B cell (primary cell): ENCODE measurements at regions not wholly inside any gene's neighbourhood (a gene's known extent, or its start where the extent isn't known, plus 50 kb on each side); places are given as distances from the start of the nearest gene placed in this dataset.

Experiments
- EZH2 ChIP-seq: IDR thresholded peaks from 2 replicates; pipeline ENCODE4 v1.6.1; 2012; ENCODE audit warnings: borderline replicate concordance, low read depth, mild to moderate bottlenecking, moderate library complexity, low read length; ENCODE audit not compliant: insufficient read depth, poor library complexity, severe bottlenecking
- TF ChIP-seq, protein P1 (sequence below): fragments of 200-600 bp; IDR thresholded peaks from one replicate; pipeline ENCODE4 v1.8.0; 2022; ENCODE audit warnings: antibody characterized with exemption, mild to moderate bottlenecking

DNA sequence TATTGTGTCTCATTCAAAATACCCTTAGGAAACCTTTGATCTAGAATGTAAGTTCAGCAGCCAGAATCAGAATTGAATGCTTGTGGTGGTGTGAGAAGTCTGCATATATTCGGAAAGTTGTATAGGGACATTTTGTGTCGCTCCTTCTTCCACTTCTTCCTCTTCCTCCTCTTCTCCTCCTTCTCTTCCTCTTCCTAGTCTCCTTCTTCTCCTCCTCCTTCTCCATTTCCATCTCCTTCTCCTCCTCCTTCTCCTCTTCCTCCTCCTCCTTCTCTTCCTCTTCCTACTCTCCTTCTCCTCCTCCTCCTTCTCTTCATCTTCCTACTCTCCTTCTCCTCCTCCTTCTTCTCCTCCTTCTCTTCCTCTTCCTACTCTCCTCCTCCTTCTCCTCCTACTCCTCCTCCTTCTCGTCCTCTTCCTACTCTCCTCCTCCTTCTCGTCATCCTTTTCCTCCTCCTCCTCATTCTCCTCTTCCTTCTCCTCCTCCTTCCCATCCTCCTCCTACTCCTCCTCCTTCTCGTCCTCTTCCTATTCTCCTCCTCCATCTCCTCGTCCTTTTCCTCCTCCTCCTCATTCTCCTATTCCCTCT lies 749.3 kb upstream of the GOLIM4 start:
- TF ChIP-seq, protein P1, sequence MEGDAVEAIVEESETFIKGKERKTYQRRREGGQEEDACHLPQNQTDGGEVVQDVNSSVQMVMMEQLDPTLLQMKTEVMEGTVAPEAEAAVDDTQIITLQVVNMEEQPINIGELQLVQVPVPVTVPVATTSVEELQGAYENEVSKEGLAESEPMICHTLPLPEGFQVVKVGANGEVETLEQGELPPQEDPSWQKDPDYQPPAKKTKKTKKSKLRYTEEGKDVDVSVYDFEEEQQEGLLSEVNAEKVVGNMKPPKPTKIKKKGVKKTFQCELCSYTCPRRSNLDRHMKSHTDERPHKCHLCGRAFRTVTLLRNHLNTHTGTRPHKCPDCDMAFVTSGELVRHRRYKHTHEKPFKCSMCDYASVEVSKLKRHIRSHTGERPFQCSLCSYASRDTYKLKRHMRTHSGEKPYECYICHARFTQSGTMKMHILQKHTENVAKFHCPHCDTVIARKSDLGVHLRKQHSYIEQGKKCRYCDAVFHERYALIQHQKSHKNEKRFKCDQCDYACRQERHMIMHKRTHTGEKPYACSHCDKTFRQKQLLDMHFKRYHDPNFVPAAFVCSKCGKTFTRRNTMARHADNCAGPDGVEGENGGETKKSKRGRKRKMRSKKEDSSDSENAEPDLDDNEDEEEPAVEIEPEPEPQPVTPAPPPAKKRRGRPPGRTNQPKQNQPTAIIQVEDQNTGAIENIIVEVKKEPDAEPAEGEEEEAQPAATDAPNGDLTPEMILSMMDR = no peak
- TF ChIP-seq EZH2 = no peak
